Activated naive CD4-positive, alpha-beta T cell treated with anti-CD3 and anti-CD28 coated beads for 36 hours (primary cell): ENCODE measurements at regions not wholly inside any gene's neighbourhood (a gene's known extent, or its start where the extent isn't known, plus 50 kb on each side); places are given as distances from the start of the nearest gene placed in this dataset.

Experiments used
- CTCF ChIA-PET: fragments of 350-600 bp; sonication (Branson Sonifier 250); formaldehyde crosslinking; loops from one replicate; lab custom pipeline; 2021; ENCODE audit warnings: antibody characterized with exemption; lab: Charles Lee
- DNase-seq: peaks from one replicate; pipeline ENCODE4 v3.0.0-alpha.2; 2020
- H3K27ac Mint-ChIP-seq: one replicate; pipeline ENCODE4 v1.8.0; 2021; ENCODE audit warnings: mild to moderate bottlenecking, mixed read lengths
- H3K27me3 Mint-ChIP-seq: one replicate; pipeline ENCODE4 v1.8.0; 2021; ENCODE audit warnings: low read depth, mixed read lengths
- H3K36me3 Mint-ChIP-seq: one replicate; pipeline ENCODE4 v1.8.0; 2021; ENCODE audit warnings: low read depth, mixed read lengths
- H3K4me1 Mint-ChIP-seq: one replicate; pipeline ENCODE4 v1.8.0; 2021; ENCODE audit warnings: low read depth, mixed read lengths
- H3K4me3 Mint-ChIP-seq: one replicate; pipeline ENCODE4 v1.8.0; 2021; ENCODE audit warnings: mild to moderate bottlenecking, moderate library complexity, mixed read lengths
- H3K9me3 Mint-ChIP-seq: one replicate; pipeline ENCODE4 v1.8.0; 2021; ENCODE audit warnings: mixed read lengths
- intact Hi-C: fragments of 100-400 bp; cut with micrococcal nuclease; formaldehyde crosslinking; loops from one replicate; pipeline ENCODE4 v1.15.1; 2023

DNA sequence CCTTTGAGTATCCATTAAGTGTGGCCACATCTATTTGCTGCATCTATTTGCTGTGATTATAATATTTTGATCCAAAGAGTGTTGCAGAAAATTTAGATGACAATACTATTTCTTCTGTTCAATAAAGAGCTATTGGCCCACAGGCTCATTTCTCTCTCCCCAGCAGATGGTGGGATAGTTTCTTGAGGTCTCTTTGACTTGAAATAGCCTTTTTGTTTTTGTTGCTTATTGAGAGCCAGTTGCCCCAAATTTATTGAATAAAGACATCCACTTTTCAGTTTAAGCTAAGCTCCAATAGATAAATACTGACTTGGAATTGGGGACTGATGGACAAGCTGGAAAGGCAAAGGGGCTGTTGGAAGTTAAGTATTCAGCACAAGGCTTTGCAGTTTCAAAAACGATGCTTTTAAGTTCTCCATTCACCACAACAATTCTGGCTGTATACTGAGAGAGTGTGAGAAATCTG lies 290.1 kb upstream of the MPDZ start:
- Mint-ChIP-seq H3K4me1 (peaks cover 7% of the 10 kb centered on the region), H3K27me3 (peaks cover 11% of the 10 kb centered on the region), H3K4me3 (no peak overlapping the region), H3K9me3 (peaks cover 4% of the 10 kb centered on the region), H3K27ac (no peak overlapping the region), H3K36me3 (no peaks in the 10 kb centered on the region)
- no peak for DNase-seq
- CTCF ChIA-PET: no interaction called here
- intact Hi-C loops: no loop called here

DNA sequence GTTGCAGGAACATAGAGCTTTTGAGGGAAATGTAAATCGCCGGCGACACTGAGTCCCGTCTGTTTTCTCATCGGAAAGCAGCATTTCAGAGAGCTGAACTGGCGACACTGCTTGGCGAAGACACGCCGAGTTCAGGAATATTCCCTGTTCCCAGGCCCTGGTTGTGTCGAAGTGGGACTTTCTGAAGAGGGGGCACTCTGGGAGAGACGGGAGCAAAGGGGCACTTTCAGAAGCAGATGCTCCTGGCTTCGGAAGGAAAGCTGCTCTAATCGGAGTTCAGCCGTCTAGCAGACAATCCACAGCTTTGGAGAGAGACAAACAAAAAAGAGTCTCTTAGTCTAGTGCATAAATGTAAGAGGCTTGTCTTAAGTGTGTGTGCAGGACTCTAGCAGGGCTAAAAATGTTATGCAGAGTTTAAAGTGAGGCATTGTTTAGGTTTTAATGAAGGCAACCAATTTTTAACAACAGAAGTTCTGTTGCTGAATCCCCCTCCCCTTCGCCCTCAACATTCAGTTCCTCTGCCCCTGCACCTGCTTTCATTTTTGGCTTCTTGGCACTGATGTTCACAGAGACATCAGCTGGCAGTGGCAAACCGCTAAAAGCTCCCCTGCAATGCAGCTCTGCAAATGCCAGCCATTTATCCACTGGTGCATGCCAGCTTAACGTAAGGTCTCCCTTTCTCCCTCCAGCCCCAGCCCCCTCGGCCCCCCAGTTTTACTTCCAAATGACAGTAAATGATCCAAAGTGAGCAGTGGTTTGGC lies 289.5 kb upstream of the MPDZ start:
- peak overlapping the region; percentile 22 for H3K4me3 Mint-ChIP-seq
- CTCF ChIA-PET: interaction anchor here (0.9 kb wide), 1 partner anchor 10 kb away, joined by 4 read pairs; no protein-coding TSS in a partner anchor

DNA sequence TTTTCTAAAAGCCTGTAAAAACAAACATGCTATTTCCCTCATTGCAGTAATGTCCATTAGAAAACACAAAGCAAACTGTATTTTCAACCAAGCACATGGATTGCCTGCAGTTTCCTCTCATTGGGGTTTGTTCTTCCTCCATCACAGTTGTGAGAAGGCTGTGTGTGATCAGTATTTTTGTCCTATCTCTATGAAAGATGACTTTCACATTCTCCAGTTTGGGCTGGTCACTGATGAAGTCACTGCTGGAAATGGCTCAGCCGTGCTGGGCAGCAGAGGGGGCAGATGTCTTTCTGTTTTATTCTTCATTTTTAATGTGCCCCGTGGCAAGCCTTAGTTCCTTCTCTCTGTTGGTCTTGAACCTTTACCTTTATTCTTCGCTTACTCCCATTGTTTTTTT lies 288.9 kb upstream of the MPDZ start:
- Mint-ChIP-seq H3K36me3 (no peaks in the 10 kb centered on the region), H3K4me1 (peaks cover 7% of the 10 kb centered on the region), H3K9me3 (peaks cover 3% of the 10 kb centered on the region), H3K4me3 (peak overlapping the region; percentile 22), H3K27me3 (peaks cover 11% of the 10 kb centered on the region), H3K27ac (no peak overlapping the region)
- CTCF ChIA-PET: interaction anchor here (0.9 kb wide), 1 partner anchor 10 kb away, joined by 4 read pairs; no protein-coding TSS in a partner anchor
- no peak for DNase-seq
- intact Hi-C loops: no loop called here

More for the DNA sequence above, 289.5 kb upstream of the MPDZ start:
- Mint-ChIP-seq H3K27ac (no peak overlapping the region), H3K36me3 (no peaks in the 10 kb centered on the region), H3K4me1 (peaks cover 7% of the 10 kb centered on the region), H3K9me3 (peaks cover 4% of the 10 kb centered on the region), H3K27me3 (peaks cover 11% of the 10 kb centered on the region)
- no peak for DNase-seq
- intact Hi-C loops: no loop called here

DNA sequence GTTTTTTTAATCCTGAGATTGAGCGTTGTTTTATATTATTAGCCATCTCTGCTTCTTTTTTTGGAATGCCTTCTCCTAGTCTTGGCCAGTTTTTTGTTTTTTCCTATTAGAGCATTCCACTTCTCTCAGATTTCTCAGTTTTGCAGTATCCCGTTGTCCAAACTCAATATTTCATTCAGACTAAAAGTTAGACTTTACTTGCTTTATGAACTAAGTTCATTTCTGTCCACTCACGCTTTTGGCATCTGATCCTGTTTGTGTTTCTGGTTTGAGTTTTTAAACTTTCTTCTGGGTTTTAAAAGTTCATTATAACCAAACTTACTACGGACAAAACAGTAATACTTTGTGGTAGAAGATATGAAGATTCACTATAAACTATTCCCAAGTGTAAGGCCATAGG lies 288.3 kb upstream of the MPDZ start:
- Mint-ChIP-seq H3K27ac (no peak overlapping the region), H3K36me3 (no peaks in the 10 kb centered on the region), H3K4me3 (no peak overlapping the region), H3K27me3 (peaks cover 11% of the 10 kb centered on the region), H3K4me1 (peaks cover 7% of the 10 kb centered on the region), H3K9me3 (peaks cover 3% of the 10 kb centered on the region)
- CTCF ChIA-PET: no interaction called here
- DNase-seq: no peak
- intact Hi-C loops: no loop called here

DNA sequence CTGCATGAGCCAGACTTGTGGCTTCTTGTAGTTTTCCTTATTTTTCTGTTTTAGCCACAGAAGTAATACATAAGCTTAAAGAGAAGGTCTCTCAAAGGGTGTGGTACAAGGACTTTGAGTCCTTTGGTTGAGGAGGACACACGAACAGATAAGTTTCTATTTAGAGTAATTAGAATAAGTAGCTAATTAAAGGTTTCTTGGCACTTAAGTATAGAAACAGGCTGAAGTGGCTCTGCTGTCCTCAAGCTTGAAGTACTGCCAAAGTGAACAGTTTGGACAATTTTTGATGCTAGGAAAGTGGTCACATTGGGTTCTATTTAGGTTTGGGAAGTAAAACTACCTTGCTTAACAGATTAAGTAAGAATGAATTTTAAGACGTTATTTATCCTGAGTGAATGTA lies 278.3 kb upstream of the MPDZ start:
- Mint-ChIP-seq H3K9me3 (peaks cover 5% of the 10 kb centered on the region), H3K36me3 (no peaks in the 10 kb centered on the region), H3K27me3 (no peaks in the 10 kb centered on the region), H3K4me1 (no peaks in the 10 kb centered on the region), H3K4me3 (no peak overlapping the region), H3K27ac (no peak overlapping the region)
- intact Hi-C loops: no loop called here
- CTCF ChIA-PET: no interaction called here
- DNase-seq: no peak

DNA sequence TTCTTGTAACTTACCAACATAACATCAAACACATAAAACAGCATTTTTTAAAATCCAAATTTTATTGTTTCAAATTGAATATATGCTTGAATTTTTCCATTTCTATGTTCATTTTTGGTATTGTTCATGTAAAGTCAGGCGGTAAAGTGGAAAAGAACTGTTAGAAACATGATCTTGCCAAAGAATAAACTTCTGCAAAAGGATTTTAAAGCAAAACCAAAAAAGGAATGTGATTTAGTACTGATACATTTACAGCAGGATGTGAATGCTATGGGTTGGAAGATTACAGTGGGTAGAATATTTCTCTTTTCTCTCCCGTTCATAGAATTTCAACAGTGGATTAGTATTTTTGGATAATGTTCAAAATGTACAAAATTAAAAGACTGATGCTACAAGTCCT lies 277.2 kb upstream of the MPDZ start:
- no peak for DNase-seq
- H3K36me3 Mint-ChIP-seq: no peaks in the 10 kb centered on the region
- H3K4me1 Mint-ChIP-seq: no peaks in the 10 kb centered on the region
- CTCF ChIA-PET: no interaction called here
- intact Hi-C loops: no loop called here
- peaks cover 5% of the 10 kb centered on the region for H3K9me3 Mint-ChIP-seq
- no peak overlapping the region for H3K4me3 Mint-ChIP-seq
- H3K27ac Mint-ChIP-seq: no peak overlapping the region
- no peaks in the 10 kb centered on the region for H3K27me3 Mint-ChIP-seq

DNA sequence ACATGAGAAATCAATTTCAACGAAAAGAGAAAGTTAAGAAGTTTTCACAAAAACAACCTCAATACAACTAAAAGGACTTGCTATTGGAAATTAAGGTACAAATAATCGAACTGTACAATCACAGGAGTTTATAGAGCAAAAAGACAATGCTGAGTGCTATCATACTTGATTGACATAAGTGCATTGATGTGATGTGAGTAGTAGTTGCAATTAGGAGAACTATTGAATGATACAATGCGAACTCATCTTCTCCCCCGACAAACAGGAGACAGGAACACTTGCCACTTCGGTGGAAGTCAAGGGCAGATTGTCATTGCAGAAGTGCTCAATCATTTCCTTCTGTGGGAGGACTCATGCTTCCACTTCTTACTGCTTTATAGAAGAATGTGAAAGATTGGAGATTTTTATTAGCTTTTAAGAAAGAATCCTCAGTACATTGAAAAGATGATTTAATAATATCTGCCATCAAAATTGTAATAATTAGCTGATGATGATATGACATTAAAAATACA lies 276.6 kb upstream of the MPDZ start:
- Mint-ChIP-seq H3K4me3 (no peak overlapping the region), H3K36me3 (no peaks in the 10 kb centered on the region), H3K9me3 (peaks cover 7% of the 10 kb centered on the region), H3K27ac (no peak overlapping the region), H3K4me1 (no peaks in the 10 kb centered on the region), H3K27me3 (no peaks in the 10 kb centered on the region)
- CTCF ChIA-PET: no interaction called here
- DNase-seq: no peak
- intact Hi-C loops: no loop called here

DNA sequence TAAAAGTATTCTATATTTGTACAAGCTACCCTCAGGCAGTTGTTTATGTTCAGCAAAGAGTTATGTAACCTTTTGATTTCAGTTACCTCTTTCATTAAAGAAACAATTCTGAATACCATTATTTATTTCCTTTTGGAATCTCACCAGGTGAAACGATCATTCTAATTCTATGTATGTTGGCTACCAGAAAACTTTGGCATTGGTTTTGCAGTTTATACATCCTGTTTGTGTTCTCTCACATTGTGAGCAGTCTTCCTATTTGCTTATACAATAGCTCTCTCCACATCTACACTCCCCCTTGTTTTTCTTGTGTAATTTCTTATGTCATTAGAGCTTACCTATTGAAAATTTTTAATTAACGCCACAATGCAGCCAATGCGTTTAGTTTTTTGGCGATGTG lies 276.0 kb upstream of the MPDZ start:
- Mint-ChIP-seq H3K4me3 (no peak overlapping the region), H3K9me3 (peaks cover 6% of the 10 kb centered on the region), H3K4me1 (no peaks in the 10 kb centered on the region), H3K27me3 (no peaks in the 10 kb centered on the region), H3K27ac (no peak overlapping the region), H3K36me3 (no peaks in the 10 kb centered on the region)
- intact Hi-C loops: no loop called here
- CTCF ChIA-PET: no interaction called here
- no peak for DNase-seq

DNA sequence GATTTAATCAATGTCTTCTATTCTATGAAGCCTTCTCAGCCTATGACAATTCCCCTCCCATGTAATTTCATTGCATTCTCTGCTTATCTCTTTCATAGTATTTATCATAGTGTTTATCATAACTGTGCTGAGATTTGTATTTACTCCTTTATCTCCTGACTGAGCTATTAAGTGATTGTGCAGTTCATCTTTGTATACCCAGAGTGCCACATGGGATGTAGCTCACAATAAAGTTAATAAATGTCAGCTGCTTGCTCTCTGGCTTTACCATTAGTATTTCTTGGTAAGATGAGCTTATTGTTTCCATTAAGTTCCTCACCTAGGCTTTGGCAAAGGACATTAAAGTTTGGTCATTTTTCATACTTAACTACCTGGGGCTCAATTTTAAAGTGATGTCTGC lies 275.1 kb upstream of the MPDZ start:
- H3K27me3 Mint-ChIP-seq: no peaks in the 10 kb centered on the region
- H3K4me3 Mint-ChIP-seq: no peak overlapping the region
- DNase-seq: no peak
- intact Hi-C loops: no loop called here
- no peak overlapping the region for H3K27ac Mint-ChIP-seq
- H3K36me3 Mint-ChIP-seq: no peaks in the 10 kb centered on the region
- H3K4me1 Mint-ChIP-seq: no peaks in the 10 kb centered on the region
- H3K9me3 Mint-ChIP-seq: peaks cover 5% of the 10 kb centered on the region
- CTCF ChIA-PET: no interaction called here

DNA sequence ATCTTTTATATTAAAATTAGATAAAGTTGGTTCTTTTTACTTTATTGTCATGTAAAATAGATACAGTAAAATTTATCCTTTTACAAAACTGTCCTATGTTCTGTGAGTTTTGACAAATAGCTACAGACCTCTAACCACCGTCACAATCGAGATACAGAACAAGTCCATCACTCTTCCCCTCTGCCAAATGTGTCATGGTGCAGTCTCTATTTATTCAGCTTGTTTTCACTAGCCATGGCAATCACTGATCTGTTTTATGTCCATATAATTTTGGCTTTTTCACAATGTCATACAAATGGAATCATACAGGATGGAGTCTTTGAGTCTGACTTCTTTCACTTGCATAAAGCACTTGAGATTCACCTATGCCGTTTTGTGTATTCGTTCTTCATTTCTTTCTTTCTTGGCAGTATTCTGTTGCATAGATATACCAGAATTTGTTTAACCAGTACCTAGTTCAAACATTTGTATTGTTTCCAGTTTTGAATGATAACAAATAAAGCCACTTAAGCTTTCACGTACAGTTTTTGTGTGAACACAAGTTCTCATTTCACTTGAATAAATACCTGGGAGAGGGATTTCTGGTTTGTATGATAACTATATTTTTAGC lies 273.2 kb upstream of the MPDZ start:
- H3K4me1 Mint-ChIP-seq: no peaks in the 10 kb centered on the region
- CTCF ChIA-PET: no interaction called here

DNA sequence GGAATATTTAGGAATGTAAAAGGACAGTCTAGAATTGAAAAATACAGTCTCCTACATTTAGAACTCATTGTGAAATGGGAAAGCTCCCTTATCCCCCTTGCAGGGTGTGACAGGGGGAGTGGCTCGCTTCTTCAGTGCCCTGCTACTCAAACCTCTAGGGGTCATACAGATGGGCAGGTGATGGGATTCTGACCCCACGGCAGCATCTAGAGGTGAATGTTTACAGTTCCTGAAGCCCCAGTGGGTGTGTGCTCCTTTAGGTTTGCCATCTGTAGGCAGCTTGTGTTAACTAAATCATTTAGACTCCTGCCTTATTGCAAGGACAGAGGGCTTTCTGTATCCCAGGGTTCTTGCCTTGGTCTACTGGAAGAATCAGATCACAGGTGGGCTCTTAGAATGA lies 271.0 kb upstream of the MPDZ start:
- intact Hi-C loops: no loop called here
- DNase-seq: no peak
- Mint-ChIP-seq H3K27ac (no peak overlapping the region), H3K4me3 (no peak overlapping the region), H3K27me3 (no peaks in the 10 kb centered on the region), H3K36me3 (no peaks in the 10 kb centered on the region), H3K9me3 (peaks cover 5% of the 10 kb centered on the region), H3K4me1 (no peaks in the 10 kb centered on the region)
- CTCF ChIA-PET: interaction anchor here (0.6 kb wide), 1 partner anchor 666 kb away, joined by 3 read pairs; no protein-coding TSS in a partner anchor

More for the DNA sequence above, 273.2 kb upstream of the MPDZ start:
- H3K27me3 Mint-ChIP-seq: no peaks in the 10 kb centered on the region
- H3K9me3 Mint-ChIP-seq: peaks cover 5% of the 10 kb centered on the region
- no peak overlapping the region for H3K4me3 Mint-ChIP-seq
- H3K27ac Mint-ChIP-seq: no peak overlapping the region
- H3K36me3 Mint-ChIP-seq: no peaks in the 10 kb centered on the region
- DNase-seq: no peak
- intact Hi-C loops: no loop called here

DNA sequence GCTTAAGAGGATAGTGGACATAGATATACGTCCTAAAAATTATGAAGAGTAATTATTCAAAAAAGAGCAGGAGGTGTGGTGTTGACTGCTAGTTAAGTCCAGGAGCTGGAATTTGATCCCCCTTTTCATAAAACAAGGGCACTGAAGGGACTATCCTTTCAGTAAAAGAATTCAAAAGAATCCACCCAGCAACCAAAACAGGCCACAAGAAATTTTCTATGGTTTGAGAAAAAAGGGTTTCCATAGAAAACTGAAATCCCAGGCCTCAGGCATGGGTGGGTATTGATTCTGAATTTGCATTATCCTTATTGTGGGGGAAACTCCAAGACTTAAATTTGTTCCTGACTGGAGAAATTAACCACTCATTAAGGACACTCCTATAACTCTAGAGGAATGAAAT lies 269.0 kb upstream of the MPDZ start:
- Mint-ChIP-seq H3K27me3 (no peaks in the 10 kb centered on the region), H3K4me3 (no peak overlapping the region), H3K27ac (no peak overlapping the region), H3K36me3 (no peaks in the 10 kb centered on the region), H3K4me1 (no peaks in the 10 kb centered on the region), H3K9me3 (peaks cover 6% of the 10 kb centered on the region)
- CTCF ChIA-PET: no interaction called here
- no peak for DNase-seq
- intact Hi-C loops: no loop called here

DNA sequence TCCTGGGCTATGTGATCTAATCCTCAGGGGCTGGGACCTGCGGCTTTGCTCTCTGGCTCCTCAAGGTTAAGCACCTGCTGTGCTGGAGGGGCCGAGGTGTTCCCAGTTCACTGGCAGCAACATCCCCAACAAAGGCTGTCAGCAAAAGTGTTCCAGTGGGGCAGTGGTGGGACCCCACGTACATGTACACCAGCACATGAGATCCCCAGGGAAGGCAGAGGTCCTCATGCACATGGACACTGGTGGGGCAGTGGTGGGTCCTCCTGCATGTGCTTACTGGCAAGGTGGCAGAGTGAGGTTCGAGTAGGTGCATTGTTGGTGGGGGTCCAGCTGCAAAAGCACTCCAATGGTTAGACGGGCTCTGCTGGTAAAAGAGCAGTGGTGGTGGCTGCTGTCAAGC lies 255.6 kb upstream of the MPDZ start:
- no peak overlapping the region for H3K4me3 Mint-ChIP-seq
- H3K9me3 Mint-ChIP-seq: peaks cover 2% of the 10 kb centered on the region
- intact Hi-C loops: no loop called here
- no peaks in the 10 kb centered on the region for H3K4me1 Mint-ChIP-seq
- CTCF ChIA-PET: no interaction called here
- H3K36me3 Mint-ChIP-seq: no peaks in the 10 kb centered on the region
- no peak for DNase-seq
- H3K27me3 Mint-ChIP-seq: no peaks in the 10 kb centered on the region
- no peak overlapping the region for H3K27ac Mint-ChIP-seq
